ENCODE measurements at regions not wholly inside any gene's neighbourhood (a gene's known extent, or its start where the extent isn't known, plus 50 kb on each side); places are given as distances from the start of the nearest gene placed in this dataset.

DNA sequence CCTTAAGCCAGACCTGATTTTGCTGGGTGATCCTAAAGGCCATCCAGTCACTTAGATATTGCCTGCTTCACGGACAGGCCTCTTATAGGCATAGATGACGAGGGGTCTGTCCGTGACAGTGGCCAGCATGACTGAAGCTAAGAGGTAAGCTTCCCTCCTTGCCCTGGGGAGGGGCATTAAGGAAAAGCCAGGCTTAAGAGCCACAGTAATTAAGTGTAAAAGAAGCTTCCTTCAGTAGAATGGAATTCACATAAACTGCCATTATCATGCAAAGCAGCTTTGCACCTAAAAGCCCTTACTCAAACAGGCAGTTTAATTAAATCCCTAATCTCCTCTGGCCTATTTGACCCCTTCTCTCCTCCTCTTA is 99.4 kb upstream of the PKDCC start:
- H3K4me3 Mint-ChIP-seq: no peak overlapping the region
- intact Hi-C loops (cut with micrococcal nuclease): no loop called here

DNA sequence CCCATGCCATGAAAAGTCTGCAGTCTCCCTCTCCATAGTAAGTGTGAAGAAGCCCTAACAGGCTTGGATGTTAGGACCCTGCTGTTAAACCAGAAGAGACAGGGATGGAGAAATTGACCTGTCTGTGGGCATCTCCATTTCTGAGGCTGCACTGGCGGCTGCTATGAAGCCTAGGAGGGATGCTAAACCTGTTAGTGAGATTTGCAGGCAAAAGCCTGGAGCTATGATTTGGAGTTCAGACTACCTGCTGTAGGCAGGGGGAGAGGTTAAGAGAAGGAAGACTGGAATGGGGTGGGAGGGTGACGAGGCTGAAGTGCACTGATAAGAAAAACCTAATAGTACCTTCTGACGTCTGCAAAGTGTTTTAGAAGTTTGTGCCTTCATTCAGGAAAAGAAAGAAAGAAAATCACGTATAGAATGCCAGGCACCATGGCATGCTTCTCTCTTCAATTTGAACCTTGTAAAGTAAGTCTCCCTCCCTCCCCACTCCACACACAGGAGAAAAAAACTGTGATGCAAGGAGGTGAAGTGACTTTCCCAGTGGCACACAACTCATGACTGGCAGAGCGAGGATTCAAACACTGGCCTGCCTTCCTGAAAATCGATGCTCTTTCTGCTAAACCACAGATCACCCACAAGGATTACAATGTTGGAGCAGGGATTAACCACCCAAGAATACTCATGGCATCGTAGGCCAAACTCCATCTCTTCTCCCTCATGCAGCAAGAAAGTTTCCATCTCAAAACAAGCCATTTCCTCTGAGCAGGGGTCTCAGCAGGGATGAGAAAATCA is 98.5 kb upstream of the PKDCC start:
- peaks cover 7% of the 10 kb centered on the region for H3K27me3 Mint-ChIP-seq
- no peak overlapping the region for H3K27ac Mint-ChIP-seq
- intact Hi-C loops (cut with micrococcal nuclease): no loop called here
- no peaks in the 10 kb centered on the region for H3K9me3 Mint-ChIP-seq
- H3K4me3 Mint-ChIP-seq: no peak overlapping the region
- H3K4me1 Mint-ChIP-seq: no peaks in the 10 kb centered on the region
- no peak for DNase-seq
- H3K36me3 Mint-ChIP-seq (ENCODE audit: low read depth): no peaks in the 10 kb centered on the region

More for the DNA sequence above, 99.4 kb upstream of the PKDCC start:
- H3K4me1 Mint-ChIP-seq: no peaks in the 10 kb centered on the region
- no peak overlapping the region for H3K27ac Mint-ChIP-seq
- H3K27me3 Mint-ChIP-seq: peaks cover 10% of the 10 kb centered on the region
- H3K9me3 Mint-ChIP-seq: no peaks in the 10 kb centered on the region
- no peak for DNase-seq
- H3K36me3 Mint-ChIP-seq (ENCODE audit: low read depth): no peaks in the 10 kb centered on the region

DNA sequence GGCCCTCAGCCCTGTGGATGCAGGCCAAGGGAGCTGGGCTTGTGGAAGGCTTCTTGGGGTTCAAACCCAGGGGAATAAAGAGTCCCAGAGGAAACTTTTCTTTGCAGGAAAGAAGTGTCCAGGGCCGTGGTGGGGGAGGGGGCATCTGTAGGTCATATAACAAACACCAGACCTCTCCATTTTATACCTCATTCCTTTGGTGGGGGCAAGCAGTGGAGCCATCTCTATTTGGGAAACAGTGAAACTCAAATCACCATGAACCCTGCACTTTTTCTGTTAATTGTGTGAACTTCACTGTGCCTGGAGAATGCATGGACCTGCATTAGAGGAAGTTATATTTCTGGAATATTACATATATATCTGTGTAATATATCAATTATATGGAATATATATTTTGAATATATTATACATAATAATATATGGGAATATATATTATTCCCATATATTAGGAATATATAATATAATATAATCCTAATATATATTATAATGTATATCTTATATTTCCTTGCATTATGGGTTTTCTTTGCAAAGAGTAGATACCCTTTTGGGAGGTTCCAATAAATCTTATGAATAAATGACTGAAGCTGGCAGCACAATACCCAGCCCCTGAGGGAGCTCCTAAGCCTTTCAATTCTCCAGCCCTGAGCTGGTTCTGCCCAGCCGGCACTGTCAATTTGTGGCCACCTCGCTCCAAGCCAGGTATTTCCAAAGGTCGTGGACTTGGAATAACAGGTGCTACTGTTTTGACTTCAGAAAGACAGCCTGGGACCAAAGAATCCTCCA is 97.7 kb upstream of the PKDCC start:
- peaks cover 7% of the 10 kb centered on the region for H3K27me3 Mint-ChIP-seq
- intact Hi-C loops (cut with micrococcal nuclease): no loop called here
- no peaks in the 10 kb centered on the region for H3K36me3 Mint-ChIP-seq (ENCODE audit: low read depth)
- DNase-seq: no peak
- H3K4me3 Mint-ChIP-seq: no peak overlapping the region
- H3K4me1 Mint-ChIP-seq: no peaks in the 10 kb centered on the region
- H3K9me3 Mint-ChIP-seq: no peaks in the 10 kb centered on the region
- no peak overlapping the region for H3K27ac Mint-ChIP-seq

- H3K4me3 Mint-ChIP-seq: no peak overlapping the region
- H3K36me3 Mint-ChIP-seq (ENCODE audit: low read depth): no peaks in the 10 kb centered on the region
- no peaks in the 10 kb centered on the region for H3K4me1 Mint-ChIP-seq
These were observed 97.2 kb upstream of the PKDCC start for GRCh38 chr2:41950666-41950960.

GRCh38 chr2:41954304-41955291 is 93.2 kb upstream of the PKDCC start:
- Mint-ChIP-seq H3K4me1 (no peaks in the 10 kb centered on the region), H3K9me3 (no peaks in the 10 kb centered on the region), H3K27ac (no peak overlapping the region), H3K36me3 (ENCODE audit: low read depth) (no peaks in the 10 kb centered on the region), H3K4me3 (no peak overlapping the region), H3K27me3 (peaks cover 5% of the 10 kb centered on the region)
- no peak for DNase-seq
- intact Hi-C loops (cut with micrococcal nuclease): no loop called here

More at GRCh38 chr2:41950666-41950960, 97.2 kb upstream of the PKDCC start:
- H3K9me3 Mint-ChIP-seq: no peaks in the 10 kb centered on the region
- intact Hi-C loops (cut with micrococcal nuclease): no loop called here
- DNase-seq: no peak
- H3K27me3 Mint-ChIP-seq: peaks cover 7% of the 10 kb centered on the region
- H3K27ac Mint-ChIP-seq: no peak overlapping the region

- Mint-ChIP-seq H3K27me3 (peaks cover 9% of the 10 kb centered on the region), H3K9me3 (no peaks in the 10 kb centered on the region), H3K4me1 (no peaks in the 10 kb centered on the region), H3K27ac (no peak overlapping the region), H3K4me3 (no peak overlapping the region), H3K36me3 (ENCODE audit: low read depth) (no peaks in the 10 kb centered on the region)
- intact Hi-C loops (cut with micrococcal nuclease): no loop called here
- DNase-seq: no peak
These were observed 92.3 kb upstream of the PKDCC start for GRCh38 chr2:41955316-41956043.

- DNase-seq: no peak
- no peaks in the 10 kb centered on the region for H3K36me3 Mint-ChIP-seq (ENCODE audit: low read depth)
- no peaks in the 10 kb centered on the region for H3K9me3 Mint-ChIP-seq
- H3K27ac Mint-ChIP-seq: no peak overlapping the region
- intact Hi-C loops (cut with micrococcal nuclease): no loop called here
- H3K4me3 Mint-ChIP-seq: no peak overlapping the region
- peaks cover 9% of the 10 kb centered on the region for H3K27me3 Mint-ChIP-seq
- H3K4me1 Mint-ChIP-seq: no peaks in the 10 kb centered on the region
These were observed 90.4 kb upstream of the PKDCC start for GRCh38 chr2:41957431-41957830.

DNA sequence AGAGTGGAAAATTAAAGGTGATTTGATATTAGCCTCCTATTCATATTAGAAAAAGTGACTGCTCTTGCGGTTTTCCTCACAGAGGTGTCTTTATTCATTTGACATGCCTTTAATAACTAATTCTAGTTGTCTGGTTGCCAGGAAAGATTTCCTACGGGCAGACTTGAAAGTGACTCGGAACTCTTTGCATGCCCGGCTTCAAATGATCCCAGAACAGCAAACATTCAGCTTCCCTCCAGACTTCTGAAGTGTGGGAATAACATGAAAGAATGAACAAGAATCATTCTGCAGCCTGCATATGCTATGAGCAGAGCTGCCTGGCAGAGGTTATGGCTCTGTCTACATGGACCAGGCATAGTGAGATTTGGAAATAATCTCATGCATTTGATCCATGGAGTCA is 89.6 kb upstream of the PKDCC start:
- H3K27ac Mint-ChIP-seq: no peak overlapping the region
- no peaks in the 10 kb centered on the region for H3K9me3 Mint-ChIP-seq
- H3K36me3 Mint-ChIP-seq (ENCODE audit: low read depth): no peaks in the 10 kb centered on the region
- intact Hi-C loops (cut with micrococcal nuclease): no loop called here
- H3K27me3 Mint-ChIP-seq: peaks cover 11% of the 10 kb centered on the region
- H3K4me1 Mint-ChIP-seq: no peaks in the 10 kb centered on the region
- DNase-seq: no peak
- no peak overlapping the region for H3K4me3 Mint-ChIP-seq

GRCh38 chr2:41958775-41959174 is 89.0 kb upstream of the PKDCC start:
- intact Hi-C loops (cut with micrococcal nuclease): no loop called here
- Mint-ChIP-seq H3K9me3 (no peaks in the 10 kb centered on the region), H3K4me1 (no peaks in the 10 kb centered on the region), H3K27ac (no peak overlapping the region), H3K27me3 (peaks cover 11% of the 10 kb centered on the region), H3K4me3 (no peak overlapping the region), H3K36me3 (ENCODE audit: low read depth) (no peaks in the 10 kb centered on the region)
- no peak for DNase-seq

GRCh38 chr2:41959760-41960159 is 88.1 kb upstream of the PKDCC start:
- no peaks in the 10 kb centered on the region for H3K36me3 Mint-ChIP-seq (ENCODE audit: low read depth)
- H3K27ac Mint-ChIP-seq: no peak overlapping the region
- H3K4me3 Mint-ChIP-seq: no peak overlapping the region
- no peaks in the 10 kb centered on the region for H3K9me3 Mint-ChIP-seq
- no peak for DNase-seq
- no peaks in the 10 kb centered on the region for H3K4me1 Mint-ChIP-seq
- H3K27me3 Mint-ChIP-seq: peaks cover 11% of the 10 kb centered on the region
- intact Hi-C loops (cut with micrococcal nuclease): no loop called here

- peaks cover 11% of the 10 kb centered on the region for H3K27me3 Mint-ChIP-seq
- intact Hi-C loops (cut with micrococcal nuclease): no loop called here
- no peaks in the 10 kb centered on the region for H3K9me3 Mint-ChIP-seq
- no peak overlapping the region for H3K27ac Mint-ChIP-seq
- no peak overlapping the region for H3K4me3 Mint-ChIP-seq
- DNase-seq: no peak
- H3K36me3 Mint-ChIP-seq (ENCODE audit: low read depth): no peaks in the 10 kb centered on the region
- H3K4me1 Mint-ChIP-seq: no peaks in the 10 kb centered on the region
These were observed 84.7 kb upstream of the PKDCC start for GRCh38 chr2:41962922-41963622.

DNA sequence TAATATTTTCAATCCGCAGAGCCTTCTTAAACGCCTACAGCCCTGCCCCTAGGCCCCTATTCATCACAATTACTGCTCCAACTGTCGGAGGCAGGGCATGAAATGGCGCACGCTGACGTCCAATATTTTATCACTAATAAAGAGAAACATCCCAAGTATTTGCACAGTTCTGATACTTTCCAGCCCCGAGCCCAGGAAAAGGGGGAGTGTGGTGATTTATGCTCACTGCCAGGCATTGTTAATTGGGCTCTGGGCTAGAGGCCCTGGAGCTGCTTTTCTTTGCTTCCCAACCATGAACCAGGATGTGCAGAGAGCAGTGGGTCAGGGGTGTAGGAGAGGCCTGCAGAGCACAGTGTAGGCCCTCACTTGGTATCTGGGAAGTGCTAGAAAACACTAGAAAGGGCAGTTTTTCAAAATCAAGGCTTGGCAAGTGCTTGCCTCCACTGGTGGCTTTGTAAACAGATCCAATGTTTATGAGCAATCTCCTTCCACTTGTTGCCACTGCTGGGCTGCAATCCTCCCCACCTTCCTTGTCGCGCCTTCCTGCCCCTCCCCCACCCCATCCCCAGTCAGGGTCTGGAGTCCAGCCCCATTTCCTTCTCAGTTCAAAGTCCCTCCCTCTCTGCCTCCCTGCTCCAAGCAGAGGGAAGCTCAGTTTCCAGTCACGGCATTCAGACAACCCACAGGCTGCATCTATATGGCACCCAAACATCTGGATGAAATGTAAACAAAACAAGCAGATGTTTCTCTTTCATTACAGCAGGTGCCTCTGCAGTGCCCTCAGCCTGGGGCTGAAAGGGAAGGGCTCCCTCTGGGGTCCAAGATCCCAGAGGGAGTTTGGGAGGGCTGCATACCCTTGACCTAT is 83.9 kb upstream of the PKDCC start:
- intact Hi-C loops (cut with micrococcal nuclease): no loop called here
- no peaks in the 10 kb centered on the region for H3K36me3 Mint-ChIP-seq (ENCODE audit: low read depth)
- H3K9me3 Mint-ChIP-seq: no peaks in the 10 kb centered on the region
- no peak for DNase-seq
- H3K27ac Mint-ChIP-seq: no peak overlapping the region
- H3K4me3 Mint-ChIP-seq: no peak overlapping the region
- H3K4me1 Mint-ChIP-seq: no peaks in the 10 kb centered on the region
- peaks cover 11% of the 10 kb centered on the region for H3K27me3 Mint-ChIP-seq

All from activated CD4-positive, alpha-beta T cell treated with anti-CD3 and anti-CD28 coated beads, Interleukin-2, amount 10 ng/mL, durations not matched to agents 24 days and 14 days (primary cell).